ENCODE measurements at regions not wholly inside any gene's neighbourhood (a gene's known extent, or its start where the extent isn't known, plus 50 kb on each side); places are given as distances from the start of the nearest gene placed in this dataset.

- H3K27ac ChIP-seq: no peak overlapping the region
- no peak for TF ChIP-seq CTCF (conservative IDR thresholded peaks at IDR 0.05)
Measured at GRCh38 chr10:106106114-106106513, 1058.4 kb downstream of the SORCS1 start.

- TF ChIP-seq CTCF (conservative IDR thresholded peaks at IDR 0.05): no peak
- H3K27ac ChIP-seq: no peak overlapping the region
Measured at GRCh38 chr10:106089855-106090254, 1074.7 kb downstream of the SORCS1 start.

GRCh38 chr10:106086391-106086790, 1078.1 kb downstream of the SORCS1 start:
- no peak overlapping the region for H3K27ac ChIP-seq
- TF ChIP-seq CTCF (conservative IDR thresholded peaks at IDR 0.05): no peak

GRCh38 chr10:106083572-106083971, 1080.9 kb downstream of the SORCS1 start:
- no peak for TF ChIP-seq CTCF (conservative IDR thresholded peaks at IDR 0.05)
- no peak overlapping the region for H3K27ac ChIP-seq

GRCh38 chr10:106082865-106083264, 1081.6 kb downstream of the SORCS1 start:
- H3K27ac ChIP-seq: no peak overlapping the region
- TF ChIP-seq CTCF (conservative IDR thresholded peaks at IDR 0.05): no peak

GRCh38 chr10:106078895-106079576, 1085.5 kb downstream of the SORCS1 start:
- TF ChIP-seq CTCF (conservative IDR thresholded peaks at IDR 0.05): no peak
- no peak overlapping the region for H3K27ac ChIP-seq

- H3K27ac ChIP-seq: no peak overlapping the region
- TF ChIP-seq CTCF (conservative IDR thresholded peaks at IDR 0.05): no peak
Measured at GRCh38 chr10:106076496-106076895, 1088.0 kb downstream of the SORCS1 start.

Measured in VCaP (cell line).